Esophagus squamous epithelium (tissue), 5 donors: ENCODE measurements at regions not wholly inside any gene's neighbourhood (a gene's known extent, or its start where the extent isn't known, plus 50 kb on each side); places are given as distances from the start of the nearest gene placed in this dataset.

Source experiments
- DNase-seq: peaks from one replicate; lab custom pipeline; 2025; lab: John Stamatoyannopoulos, UW
- H3K27ac ChIP-seq, 4 donors: fragments of 200-600 bp; sonication (generic); one replicate each; pipeline ENCODE4 v1.5.1; 2016 to 2019; ENCODE audit warnings: mild to moderate bottlenecking in 1 of 4
- H3K27me3 ChIP-seq, 4 donors: fragments of 200-600 bp; sonication (generic); 1 replicate in 3 of 4; 2 replicates in 1 of 4; pipeline versions ENCODE4 v1.5.1 to v1.6.0; 2017 to 2021; ENCODE audit warnings: antibody characterized with exemption in 1 of 4
- H3K36me3 ChIP-seq, 3 donors: fragments of 200-600 bp; sonication (generic); one replicate each; pipeline ENCODE4 v1.5.1; 2016 to 2019
- H3K4me1 ChIP-seq, 3 donors: fragments of 200-600 bp; sonication (generic); one replicate each; pipeline ENCODE4 v1.5.1; 2017 to 2019
- H3K4me3 ChIP-seq, 4 donors: fragments of 200-600 bp; sonication (generic); 1 replicate in 3 of 4; 2 replicates in 1 of 4; pipeline ENCODE4 v1.5.1; 2016 to 2019; ENCODE audit warnings: mild to moderate bottlenecking in 2 of 4, moderate library complexity in 1 of 4
- H3K9me3 ChIP-seq, 3 donors: fragments of 200-600 bp; sonication (generic); one replicate each; pipeline ENCODE4 v1.5.1; 2016 to 2019
- CTCF ChIP-seq, 6 experiments: fragments of 450-650 bp in 4 of 6; fragments of 200-600 bp in 2 of 6; sonication (generic) in 2 of 6; IDR thresholded peaks; one replicate each; pipeline ENCODE4 v1.5.1; 2016 to 2019; ENCODE audit warnings: antibody characterized with exemption in 6 of 6, mild to moderate bottlenecking in 4 of 6, moderate library complexity in 4 of 6
- POLR2A ChIP-seq, 4 donors: fragments of 450-650 bp; IDR thresholded peaks; one replicate each; pipeline ENCODE4 v1.6.1; 2017; ENCODE audit warnings: antibody characterized with exemption in 4 of 4, mild to moderate bottlenecking in 4 of 4, moderate library complexity in 3 of 4
- WGBS, 2 donors: methylation state at CpG; one replicate each; pipeline ENCODE4 v1.1.5; 2018; 5-methylcytosine and 5-hydroxymethylcytosine counted together
- intact Hi-C: fragments of 100-400 bp; cut with DNase I; formaldehyde crosslinking; loops from one replicate; pipeline ENCODE4 v1.15.0; 2022
- donor health status: DM: yes; HTN: yes; CAD: no.

GRCh38 chr17:72430611-72431432 lies 310.0 kb downstream of the SOX9 start:
- Histone ChIP-seq H3K9me3 (no peaks in the 10 kb centered on the region), H3K27me3 (no peaks in the 10 kb centered on the region), H3K27ac (no peak overlapping the region), H3K4me3 (no peak overlapping the region), H3K4me1 (peaks cover 5 to 17% (median 13%) of the 10 kb centered on the region in 3 donors), H3K36me3 (no peaks in the 10 kb centered on the region)
- TF ChIP-seq POLR2A (IDR thresholded peaks at IDR 0.05), result no peak
- peak in 1 of 6 experiments; percentile 6 for TF ChIP-seq CTCF (IDR thresholded peaks at IDR 0.05)
- 71 to 93% methylated on average over 7 to 9 of the region's 20 CpGs for WGBS, 2 donors
- intact Hi-C loops, result no loop called here
- DNase-seq, result no peak

GRCh38 chr17:72432143-72432621 lies 311.4 kb downstream of the SOX9 start:
- no peaks in the 10 kb centered on the region for H3K27me3 ChIP-seq
- WGBS, 2 donors, result 30 to 48% methylated on average over 7 to 10 of the region's 11 CpGs
- H3K4me3 ChIP-seq, result no peak overlapping the region
- H3K27ac ChIP-seq, result peak overlapping the region in 1 of 4 donors; percentile 11
- intact Hi-C loops, result no loop called here
- TF ChIP-seq POLR2A (IDR thresholded peaks at IDR 0.05) (no peak), CTCF (IDR thresholded peaks at IDR 0.05) (no peak)
- no peaks in the 10 kb centered on the region for H3K36me3 ChIP-seq
- H3K4me1 ChIP-seq, result peaks cover 5 to 17% (median 13%) of the 10 kb centered on the region in 3 donors
- no peaks in the 10 kb centered on the region for H3K9me3 ChIP-seq
- DNase-seq, result no peak

GRCh38 chr17:72432881-72433280 lies 312.1 kb downstream of the SOX9 start:
- WGBS, 2 donors, result 17 to 31% methylated on average over 4 of the region's 4 CpGs
- intact Hi-C loops, result no loop called here

GRCh38 chr17:72433797-72434196 lies 313.0 kb downstream of the SOX9 start:
- Histone ChIP-seq H3K4me3 (no peak overlapping the region), H3K4me1 (peaks cover 5 to 17% (median 13%) of the 10 kb centered on the region in 3 donors), H3K36me3 (no peaks in the 10 kb centered on the region), H3K27ac (no peak overlapping the region), H3K27me3 (no peaks in the 10 kb centered on the region), H3K9me3 (no peaks in the 10 kb centered on the region)
- TF ChIP-seq CTCF (IDR thresholded peaks at IDR 0.05), result no peak
- no peak for TF ChIP-seq POLR2A (IDR thresholded peaks at IDR 0.05)
- intact Hi-C loops, result no loop called here
- 74 to 87% methylated on average over 2 to 3 of the region's 3 CpGs for WGBS, 2 donors
- no peak for DNase-seq

More at GRCh38 chr17:72432881-72433280, 312.1 kb downstream of the SOX9 start:
- Histone ChIP-seq H3K4me3 (no peak overlapping the region), H3K27me3 (no peaks in the 10 kb centered on the region), H3K4me1 (peaks cover 5 to 17% (median 13%) of the 10 kb centered on the region in 3 donors), H3K36me3 (no peaks in the 10 kb centered on the region), H3K27ac (peak overlapping the region in 1 of 4 donors; percentile 11), H3K9me3 (no peaks in the 10 kb centered on the region)
- TF ChIP-seq POLR2A (IDR thresholded peaks at IDR 0.05) (no peak), CTCF (IDR thresholded peaks at IDR 0.05) (no peak)
- no peak for DNase-seq

- TF ChIP-seq CTCF (IDR thresholded peaks at IDR 0.05) (no peak), POLR2A (IDR thresholded peaks at IDR 0.05) (no peak)
- DNase-seq, result no peak
- H3K4me1 ChIP-seq, result peaks cover 5 to 17% (median 13%) of the 10 kb centered on the region in 3 donors
- H3K36me3 ChIP-seq, result no peaks in the 10 kb centered on the region
- no peaks in the 10 kb centered on the region for H3K27me3 ChIP-seq
- no peaks in the 10 kb centered on the region for H3K9me3 ChIP-seq
- intact Hi-C loops, result no loop called here
- H3K27ac ChIP-seq, result no peak overlapping the region
- H3K4me3 ChIP-seq, result no peak overlapping the region
These were observed 313.8 kb downstream of the SOX9 start for GRCh38 chr17:72434581-72434980.
